ENCODE measurements at regions not wholly inside any gene's neighbourhood (a gene's known extent, or its start where the extent isn't known, plus 50 kb on each side); places are given as distances from the start of the nearest gene placed in this dataset.

- no peak overlapping the region for H3K27ac ChIP-seq (ENCODE audit: low read depth, low read length)
- no peak overlapping the region for H3K4me3 ChIP-seq (ENCODE audit: low read length in 2 of 2)
- peaks cover 24 to 25% of the 10 kb centered on the region in 2 donors for H3K27me3 Mint-ChIP-seq
- no peaks in the 10 kb centered on the region for H3K36me3 ChIP-seq (ENCODE audit: insufficient read depth, low read length)
- peaks cover 0 to 6% (median 3%) of the 10 kb centered on the region in 4 donors for H3K4me1 Mint-ChIP-seq
- no peak overlapping the region for H3K27ac Mint-ChIP-seq
- no peaks in the 10 kb centered on the region for H3K36me3 Mint-ChIP-seq
- ChIA-PET CTCF (ENCODE audit: partially characterized antibody) (no interaction called here), POLR2A (ENCODE audit: partially characterized antibody) (no interaction called here)
- H3K9me3 Mint-ChIP-seq: peaks cover 0 to 7% (median 3%) of the 10 kb centered on the region in 8 donors
- DNase-seq: no peak
- intact Hi-C loops (cut with micrococcal nuclease): no loop called here
- H3K4me3 Mint-ChIP-seq: peak overlapping the region in 2 of 8 donors; percentile 17 to 55
- H3K9me3 ChIP-seq (ENCODE audit: control insufficient read depth in 1 of 2, low read length in 2 of 2): no peaks in the 10 kb centered on the region
- no peaks in the 10 kb centered on the region for H3K27me3 ChIP-seq (ENCODE audit: insufficient read depth, low read length)
- H3K4me1 ChIP-seq (ENCODE audit: insufficient read depth, low read length): no peaks in the 10 kb centered on the region
These were observed 57.8 kb downstream of the SPATA19 start for GRCh38 chr11:133787379-133788141.

- Histone ChIP-seq H3K9me3 (ENCODE audit: control insufficient read depth in 1 of 2, low read length in 2 of 2) (no peaks in the 10 kb centered on the region), H3K27ac (ENCODE audit: low read depth, low read length) (no peak overlapping the region), H3K4me1 (ENCODE audit: insufficient read depth, low read length) (no peaks in the 10 kb centered on the region), H3K36me3 (ENCODE audit: insufficient read depth, low read length) (no peaks in the 10 kb centered on the region), H3K27me3 (ENCODE audit: insufficient read depth, low read length) (no peaks in the 10 kb centered on the region), H3K4me3 (ENCODE audit: low read length in 2 of 2) (no peak overlapping the region)
- Mint-ChIP-seq H3K4me1 (peaks cover 0 to 6% (median 3%) of the 10 kb centered on the region in 4 donors), H3K9me3 (peaks cover 0 to 9% (median 0%) of the 10 kb centered on the region in 8 donors), H3K27ac (no peak overlapping the region), H3K4me3 (no peak overlapping the region), H3K27me3 (peaks cover 24% of the 10 kb centered on the region in 2 donors), H3K36me3 (no peaks in the 10 kb centered on the region)
- ChIA-PET POLR2A (ENCODE audit: partially characterized antibody) (no interaction called here), CTCF (ENCODE audit: partially characterized antibody) (no interaction called here)
- no peak for DNase-seq
- intact Hi-C loops (cut with micrococcal nuclease): no loop called here
These were observed 59.4 kb downstream of the SPATA19 start for GRCh38 chr11:133785795-133786340.

GRCh38 chr11:133784359-133784758 is 61.0 kb downstream of the SPATA19 start:
- H3K9me3 Mint-ChIP-seq: peaks cover 0 to 9% (median 1%) of the 10 kb centered on the region in 8 donors
- no peak overlapping the region for H3K27ac ChIP-seq (ENCODE audit: low read depth, low read length)

GRCh38 chr11:133782116-133782725 is 63.1 kb downstream of the SPATA19 start:
- no peak overlapping the region for H3K27ac Mint-ChIP-seq
- no peaks in the 10 kb centered on the region for H3K36me3 Mint-ChIP-seq
- no peak overlapping the region for H3K4me3 ChIP-seq (ENCODE audit: low read length in 2 of 2)
- intact Hi-C loops (cut with micrococcal nuclease): no loop called here
- H3K27ac ChIP-seq (ENCODE audit: low read depth, low read length): no peak overlapping the region
- H3K36me3 ChIP-seq (ENCODE audit: insufficient read depth, low read length): no peaks in the 10 kb centered on the region
- peaks cover 0 to under 1% (median 0%) of the 10 kb centered on the region in 4 donors for H3K4me1 Mint-ChIP-seq
- H3K9me3 Mint-ChIP-seq: peaks cover 0 to 14% (median 4%) of the 10 kb centered on the region in 8 donors
- no peak overlapping the region for H3K4me3 Mint-ChIP-seq
- no peaks in the 10 kb centered on the region for H3K27me3 ChIP-seq (ENCODE audit: insufficient read depth, low read length)
- H3K27me3 Mint-ChIP-seq: peaks cover 11 to 14% of the 10 kb centered on the region in 2 donors
- H3K4me1 ChIP-seq (ENCODE audit: insufficient read depth, low read length): no peaks in the 10 kb centered on the region
- DNase-seq: no peak
- CTCF ChIA-PET (ENCODE audit: partially characterized antibody): no interaction called here
- no peaks in the 10 kb centered on the region for H3K9me3 ChIP-seq (ENCODE audit: control insufficient read depth in 1 of 2, low read length in 2 of 2)
- POLR2A ChIA-PET (ENCODE audit: partially characterized antibody): no interaction called here

More at GRCh38 chr11:133784359-133784758, 61.0 kb downstream of the SPATA19 start:
- intact Hi-C loops (cut with micrococcal nuclease): no loop called here
- H3K36me3 ChIP-seq (ENCODE audit: insufficient read depth, low read length): no peaks in the 10 kb centered on the region
- H3K4me3 ChIP-seq (ENCODE audit: low read length in 2 of 2): no peak overlapping the region
- Mint-ChIP-seq H3K27me3 (peaks cover 22 to 24% of the 10 kb centered on the region in 2 donors), H3K36me3 (no peaks in the 10 kb centered on the region), H3K27ac (no peak overlapping the region), H3K4me1 (peaks cover 0 to 6% (median 3%) of the 10 kb centered on the region in 4 donors), H3K4me3 (no peak overlapping the region)
- no peaks in the 10 kb centered on the region for H3K27me3 ChIP-seq (ENCODE audit: insufficient read depth, low read length)
- no peak for DNase-seq
- no peaks in the 10 kb centered on the region for H3K9me3 ChIP-seq (ENCODE audit: control insufficient read depth in 1 of 2, low read length in 2 of 2)
- POLR2A ChIA-PET (ENCODE audit: partially characterized antibody): no interaction called here
- no peaks in the 10 kb centered on the region for H3K4me1 ChIP-seq (ENCODE audit: insufficient read depth, low read length)
- CTCF ChIA-PET (ENCODE audit: partially characterized antibody): no interaction called here

- H3K36me3 ChIP-seq (ENCODE audit: insufficient read depth, low read length): no peaks in the 10 kb centered on the region
- no peaks in the 10 kb centered on the region for H3K27me3 ChIP-seq (ENCODE audit: insufficient read depth, low read length)
- H3K4me1 ChIP-seq (ENCODE audit: insufficient read depth, low read length): no peaks in the 10 kb centered on the region
- H3K9me3 ChIP-seq (ENCODE audit: control insufficient read depth in 1 of 2, low read length in 2 of 2): no peaks in the 10 kb centered on the region
- no peak overlapping the region for H3K4me3 ChIP-seq (ENCODE audit: low read length in 2 of 2)
- Mint-ChIP-seq H3K4me1 (no peaks in the 10 kb centered on the region), H3K9me3 (peaks cover 0 to 26% (median 8%) of the 10 kb centered on the region in 8 donors), H3K27ac (no peak overlapping the region), H3K36me3 (no peaks in the 10 kb centered on the region), H3K27me3 (peaks cover 7 to 9% of the 10 kb centered on the region in 2 donors), H3K4me3 (no peak overlapping the region)
- DNase-seq: no peak
- CTCF ChIA-PET (ENCODE audit: partially characterized antibody): no interaction called here
- intact Hi-C loops (cut with micrococcal nuclease): no loop called here
- POLR2A ChIA-PET (ENCODE audit: partially characterized antibody): no interaction called here
- no peak overlapping the region for H3K27ac ChIP-seq (ENCODE audit: low read depth, low read length)
These were observed 67.2 kb downstream of the SPATA19 start for GRCh38 chr11:133778161-133778560.

- H3K9me3 Mint-ChIP-seq: peaks cover 0 to 27% (median 9%) of the 10 kb centered on the region in 8 donors
- H3K27me3 ChIP-seq (ENCODE audit: insufficient read depth, low read length): no peaks in the 10 kb centered on the region
- H3K36me3 ChIP-seq (ENCODE audit: insufficient read depth, low read length): no peaks in the 10 kb centered on the region
- ChIA-PET POLR2A (ENCODE audit: partially characterized antibody) (no interaction called here), CTCF (ENCODE audit: partially characterized antibody) (no interaction called here)
- no peaks in the 10 kb centered on the region for H3K36me3 Mint-ChIP-seq
- H3K9me3 ChIP-seq (ENCODE audit: control insufficient read depth in 1 of 2, low read length in 2 of 2): no peaks in the 10 kb centered on the region
- no peaks in the 10 kb centered on the region for H3K4me1 ChIP-seq (ENCODE audit: insufficient read depth, low read length)
- no peak overlapping the region for H3K27ac ChIP-seq (ENCODE audit: low read depth, low read length)
- no peak overlapping the region for H3K4me3 Mint-ChIP-seq
- H3K4me1 Mint-ChIP-seq: no peaks in the 10 kb centered on the region
- intact Hi-C loops (cut with micrococcal nuclease): no loop called here
- peaks cover 7 to 8% of the 10 kb centered on the region in 2 donors for H3K27me3 Mint-ChIP-seq
- DNase-seq: no peak
- no peak overlapping the region for H3K4me3 ChIP-seq (ENCODE audit: low read length in 2 of 2)
- H3K27ac Mint-ChIP-seq: no peak overlapping the region
These were observed 68.5 kb downstream of the SPATA19 start for GRCh38 chr11:133776671-133777367.

- POLR2A ChIA-PET (ENCODE audit: partially characterized antibody): no interaction called here
- intact Hi-C loops (cut with micrococcal nuclease): no loop called here
These were observed 82.8 kb downstream of the SPATA19 start for GRCh38 chr11:133762538-133762937.

More at GRCh38 chr11:133762538-133762937, 82.8 kb downstream of the SPATA19 start:
- Histone ChIP-seq H3K4me3 (ENCODE audit: low read length in 2 of 2) (no peak overlapping the region), H3K27ac (ENCODE audit: low read depth, low read length) (no peak overlapping the region), H3K4me1 (ENCODE audit: insufficient read depth, low read length) (no peaks in the 10 kb centered on the region), H3K27me3 (ENCODE audit: insufficient read depth, low read length) (no peaks in the 10 kb centered on the region), H3K36me3 (ENCODE audit: insufficient read depth, low read length) (no peaks in the 10 kb centered on the region), H3K9me3 (ENCODE audit: control insufficient read depth in 1 of 2, low read length in 2 of 2) (no peaks in the 10 kb centered on the region)
- CTCF ChIA-PET (ENCODE audit: partially characterized antibody): no interaction called here
- Mint-ChIP-seq H3K9me3 (peaks cover 0 to 18% (median 12%) of the 10 kb centered on the region in 8 donors), H3K36me3 (peaks cover 0 to 1% of the 10 kb centered on the region in 2 donors), H3K4me3 (no peak overlapping the region), H3K4me1 (no peaks in the 10 kb centered on the region), H3K27me3 (peaks cover 0 to 3% of the 10 kb centered on the region in 2 donors), H3K27ac (no peak overlapping the region)
- DNase-seq: no peak

Measured in CD4-positive, alpha-beta memory T cell (primary cell).